HepG2 (cell line): ENCODE measurements at regions not wholly inside any gene's neighbourhood (a gene's known extent, or its start where the extent isn't known, plus 50 kb on each side); places are given as distances from the start of the nearest gene placed in this dataset.

Experiments used
- ATAC-seq: fragments of 200-7000 bp; cut with Tn5 transposase; 3 replicates; pipeline ENCODE4 v1.9.1; 2020; ENCODE audit warnings: mild to moderate bottlenecking, moderate library complexity
- BruUV-seq: library from RNA; stranded (reverse); fragments of 400-500 nt; replicated peaks from 2 replicates; lab custom pipeline; 2021; lab: Mats Ljungman, UMichigan
- CTCF ChIA-PET: fragments of 300-600 bp; formaldehyde crosslinking; extraction: SDS; loops from one replicate; lab custom pipeline; 2021; ENCODE audit warnings: low total read pairs, inconsistent platforms, low intra/inter-chr PET ratio; lab: Yijun Ruan, JAX
- POLR2A ChIA-PET: fragments of 350-600 bp; sonication (Branson Sonifier 250); formaldehyde crosslinking; loops from one replicate; lab custom pipeline; 2020; ENCODE audit warnings: antibody characterized with exemption, inconsistent platforms; lab: Yijun Ruan, JAX
- DNase-seq: peaks from one replicate; pipeline ENCODE4 v3.0.0-alpha.2; 2015; ENCODE audit warnings: low spot score
- FAIRE-seq: peaks from 3 replicates; lab custom pipeline; 2011; peaks lifted over from hg19 to GRCh38; lab: Jason Lieb, UNC
- H2AFZ ChIP-seq: one replicate; pipeline ENCODE4 v1.6.1; 2011; ENCODE audit warnings: low read length, inconsistent platforms
- H3K27ac ChIP-seq: fragments of 300-600 bp; 3 replicates; pipeline ENCODE4 v1.8.0; 2011; ENCODE audit warnings: mixed run types, mild to moderate bottlenecking, mixed read lengths, low read length, inconsistent platforms; ENCODE audit not compliant: insufficient read depth; ENCODE audit errors: extremely low read length
- H3K27me3 ChIP-seq, 2 experiments: fragments of 200-600 bp in 1 of 2; 2 replicates in 1 of 2; 3 replicates in 1 of 2; pipeline versions ENCODE4 v1.6.0 to v1.8.0; 2011; ENCODE audit warnings: low read length in 2 of 2, mild to moderate bottlenecking in 2 of 2, moderate library complexity in 2 of 2, inconsistent platforms in 1 of 2; ENCODE audit not compliant: insufficient read depth in 2 of 2, control insufficient read depth in 1 of 2
- H3K36me3 ChIP-seq, 2 experiments: fragments of 200-600 bp in 1 of 2; replicated peaks in 1 of 2; 2 replicates in 1 of 2; 3 replicates in 1 of 2; pipeline versions ENCODE4 v1.5.1 to v1.8.0; 2011; ENCODE audit warnings: low read length in 2 of 2, inconsistent platforms in 1 of 2; ENCODE audit not compliant: insufficient read depth in 2 of 2, control insufficient read depth in 1 of 2
- H3K4me1 ChIP-seq: 2 replicates; pipeline ENCODE4 v1.5.1; 2012; ENCODE audit warnings: low read length, inconsistent platforms; ENCODE audit not compliant: insufficient read depth
- H3K4me2 ChIP-seq: 2 replicates; pipeline ENCODE4 v1.6.0; 2011; ENCODE audit warnings: low read depth, low read length, inconsistent platforms
- H3K4me3 ChIP-seq, 3 experiments: fragments of 200-600 bp in 1 of 3; sonication (generic), shearing (Covaris generic) in 1 of 3; replicated peaks in 1 of 3; 2 replicates each; pipeline ENCODE4 v1.5.1; 2011 to 2016; ENCODE audit warnings: low read length in 3 of 3, inconsistent platforms in 2 of 3, low read depth in 2 of 3, mild to moderate bottlenecking in 2 of 3, control low read depth in 1 of 3, mixed read lengths in 1 of 3; ENCODE audit not compliant: insufficient read depth in 1 of 3
- H3K79me2 ChIP-seq: one replicate; pipeline ENCODE4 v1.6.1; 2011; ENCODE audit warnings: low read length, inconsistent platforms; ENCODE audit not compliant: insufficient read depth
- H3K9ac ChIP-seq: 2 replicates; pipeline ENCODE4 v1.6.0; 2011; ENCODE audit warnings: mild to moderate bottlenecking, low read depth, low read length, inconsistent platforms; ENCODE audit not compliant: insufficient read depth
- H3K9me3 ChIP-seq: 2 replicates; pipeline ENCODE4 v1.5.1; 2012; ENCODE audit warnings: mild to moderate bottlenecking, low read length
- H4K20me1 ChIP-seq: 2 replicates; pipeline ENCODE4 v1.6.0; 2011; ENCODE audit warnings: inconsistent platforms, mild to moderate bottlenecking, low read length, moderate library complexity; ENCODE audit not compliant: insufficient read depth
- CREB1 ChIP-seq, 2 experiments: fragments of 450-650 bp in 1 of 2; IDR thresholded peaks; 2 replicates each; pipeline ENCODE4 v1.6.1; 2016 to 2017; ENCODE audit warnings: control low read depth in 1 of 2, mild to moderate bottlenecking in 1 of 2, missing compliant biosample characterization in 1 of 2, missing genetic modification characterization in 1 of 2
- CTCF ChIP-seq: sonication (generic); formaldehyde crosslinking; IDR thresholded peaks from 2 replicates; pipeline ENCODE4 v1.5.0; 2020; ENCODE audit warnings: mild to moderate bottlenecking, missing genetic modification reagents, moderate library complexity
- DR1 ChIP-seq: sonication (generic); formaldehyde crosslinking; IDR thresholded peaks from 2 replicates; pipeline ENCODE4 v1.8.0; 2021; ENCODE audit warnings: mild to moderate bottlenecking, missing genetic modification reagents, inconsistent platforms
- WGBS: methylation state at CpG from one replicate; pipeline ENCODE4 v1.1.6; 2017; ENCODE audit warnings: low lambda C conversion rate; 5-methylcytosine and 5-hydroxymethylcytosine counted together
- in situ Hi-C: cut with HindIII; loops from 2 replicates; pipeline ENCODE4 v1.10.0; 2017; ENCODE audit warnings: low pct_unique_long_range_greater_than_20kb; ENCODE audit not compliant: extremely low pct_ligation_motif_present
- intact Hi-C: fragments of 100-400 bp; cut with micrococcal nuclease; formaldehyde crosslinking; loops from one replicate; pipeline ENCODE4 v1.10.0; 2022; ENCODE audit not compliant: unreplicated experiment

GRCh38 chr17:36672403-36672918 is 71.1 kb downstream of the MRM1 start (continued):
- TF ChIP-seq CREB1 (IDR thresholded peaks at IDR 0.05), result no peak
- no peak for TF ChIP-seq CREB1 (CRISPR knock-in tag; IDR thresholded peaks at IDR 0.05)

- no peaks in the 10 kb centered on the region for H3K36me3 ChIP-seq
- in situ Hi-C loops, result no loop called here
Observed at GRCh38 chr17:36673068-36673467, 71.7 kb downstream of the MRM1 start.

More at GRCh38 chr17:36673068-36673467, 71.7 kb downstream of the MRM1 start:
- no peak overlapping the region for H3K4me3 ChIP-seq
- H3K27ac ChIP-seq, result no peak overlapping the region
- H3K27me3 ChIP-seq, result peaks cover 2 to 17% of the 10 kb centered on the region in 2 experiments; a peak in 3 of 5 replicates
- no peak overlapping the region for H3K4me2 ChIP-seq
- 2% methylated on average over 5 of the region's 5 CpGs for WGBS
- no peaks in the 10 kb centered on the region for H3K4me1 ChIP-seq
- FAIRE-seq (no peak), DNase-seq (no peak), ATAC-seq (no peak; the same call in 1 of the 3 replicates)
- no peaks in the 10 kb centered on the region for H3K79me2 ChIP-seq
- no TSS peak for BruUV-seq
- H3K9me3 ChIP-seq, result no peaks in the 10 kb centered on the region
- TF ChIP-seq DR1 (CRISPR knock-in tag) (no peak), CTCF (CRISPR knock-in tag) (0 out of 2 replicates have a peak, but pooled peaks have one; percentile 30)
- no peak overlapping the region for H3K9ac ChIP-seq
- no peak overlapping the region for H2AFZ ChIP-seq
- intact Hi-C loops, result loop anchor here (1.0 kb wide), 1 partner anchor 44 kb away; no protein-coding TSS in a partner anchor
- ChIA-PET CTCF (interaction anchor here (1.1 kb wide), 1 partner anchor 44 kb away, joined by 5 read pairs; no protein-coding TSS in a partner anchor), POLR2A (no interaction called here)
- H4K20me1 ChIP-seq, result no peaks in the 10 kb centered on the region
